Naive B cell (primary cell): ENCODE measurements at regions not wholly inside any gene's neighbourhood (a gene's known extent, or its start where the extent isn't known, plus 50 kb on each side); places are given as distances from the start of the nearest gene placed in this dataset.
"Not testable (repeated sequence)": the region's sequence is repeated elsewhere in the genome, so short reads cannot be mapped to it uniquely, and the experiment has no call there.

ENCODE experiments used
- ATAC-seq, 2 donors: fragments of 150-1000 bp; cut with Tn5 transposase; 2 replicates each; pipeline ENCODE4 v1.10.0; 2021; ENCODE audit warnings: low read depth in 2 of 2, mild to moderate bottlenecking in 2 of 2, moderate library complexity in 2 of 2
- DNase-seq: peaks from one replicate; pipeline ENCODE4 v3.0.0; 2022
- H3K27ac Mint-ChIP-seq, 6 donors: one replicate each; pipeline ENCODE4 v1.8.0; 2020 to 2022; ENCODE audit warnings: mild to moderate bottlenecking in 6 of 6, mixed read lengths in 6 of 6, moderate library complexity in 5 of 6, inconsistent platforms in 2 of 6
- H3K27me3 Mint-ChIP-seq, 3 donors: one replicate each; pipeline ENCODE4 v1.8.0; 2021 to 2022; ENCODE audit warnings: mixed read lengths in 3 of 3, mild to moderate bottlenecking in 1 of 3
- H3K36me3 Mint-ChIP-seq, 2 donors: one replicate each; pipeline ENCODE4 v1.8.0; 2020 to 2022; ENCODE audit warnings: mixed read lengths in 2 of 2, inconsistent platforms in 1 of 2, mild to moderate bottlenecking in 1 of 2
- H3K4me1 Mint-ChIP-seq, 3 donors: one replicate each; pipeline ENCODE4 v1.8.0; 2020 to 2022; ENCODE audit warnings: mixed read lengths in 3 of 3, inconsistent platforms in 1 of 3, mild to moderate bottlenecking in 1 of 3, moderate library complexity in 1 of 3
- H3K4me3 Mint-ChIP-seq, 8 donors: one replicate each; pipeline ENCODE4 v1.8.0; 2020 to 2022; ENCODE audit warnings: mild to moderate bottlenecking in 8 of 8, mixed read lengths in 8 of 8, moderate library complexity in 8 of 8, inconsistent platforms in 2 of 8
- H3K9me3 Mint-ChIP-seq, 7 donors: one replicate each; pipeline ENCODE4 v1.8.0; 2020 to 2022; ENCODE audit warnings: mixed read lengths in 7 of 7, mild to moderate bottlenecking in 5 of 7, inconsistent platforms in 2 of 7, moderate library complexity in 1 of 7

GRCh38 chr15:95134431-95135110, 903.2 kb downstream of the MCTP2 start:
- Mint-ChIP-seq H3K36me3 (no peaks in the 10 kb centered on the region), H3K9me3 (peaks cover 0 to 5% (median 2%) of the 10 kb centered on the region in 7 donors), H3K4me3 (no peak overlapping the region), H3K27ac (no peak overlapping the region), H3K4me1 (no peaks in the 10 kb centered on the region), H3K27me3 (peaks cover 0 to 4% (median 0%) of the 10 kb centered on the region in 3 donors)
- DNase-seq (no peak), ATAC-seq (no peak)

DNA sequence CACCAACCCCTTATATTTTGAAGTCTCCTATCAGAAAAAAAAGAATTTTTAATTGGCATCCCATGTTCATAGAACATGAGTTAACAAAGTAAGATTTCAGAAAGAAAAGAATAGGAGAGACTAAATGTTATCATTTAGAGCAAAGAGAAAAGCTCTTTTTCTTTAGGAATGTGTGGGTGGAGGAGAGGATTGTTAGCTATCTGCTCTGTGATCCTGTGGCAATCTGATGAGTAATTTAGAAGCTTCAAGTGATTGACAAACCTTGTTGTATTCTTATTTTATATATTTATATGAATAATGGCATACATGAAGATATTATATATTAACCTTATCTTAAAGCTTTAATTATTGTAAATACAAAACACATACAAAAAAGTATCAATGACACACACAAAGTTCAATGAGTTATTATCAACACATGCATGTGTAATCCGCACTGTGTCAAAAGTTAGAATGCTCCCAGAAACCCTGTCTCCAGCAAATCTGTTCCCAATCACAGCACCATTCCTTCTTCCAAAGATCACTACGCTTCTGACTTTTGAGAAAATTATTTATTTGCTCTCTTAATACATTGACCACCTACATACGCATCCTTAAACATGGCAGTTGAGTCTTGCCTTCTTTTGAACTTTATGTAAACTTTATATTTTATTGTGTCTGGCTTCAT, 907.4 kb downstream of the MCTP2 start:
- Mint-ChIP-seq H3K27me3 (no peaks in the 10 kb centered on the region), H3K27ac (no peak overlapping the region), H3K4me3 (no peak overlapping the region), H3K4me1 (no peaks in the 10 kb centered on the region), H3K36me3 (no peaks in the 10 kb centered on the region), H3K9me3 (peaks cover 0 to 4% (median 1%) of the 10 kb centered on the region in 7 donors)
- DNase-seq (no peak), ATAC-seq (no peak)

DNA sequence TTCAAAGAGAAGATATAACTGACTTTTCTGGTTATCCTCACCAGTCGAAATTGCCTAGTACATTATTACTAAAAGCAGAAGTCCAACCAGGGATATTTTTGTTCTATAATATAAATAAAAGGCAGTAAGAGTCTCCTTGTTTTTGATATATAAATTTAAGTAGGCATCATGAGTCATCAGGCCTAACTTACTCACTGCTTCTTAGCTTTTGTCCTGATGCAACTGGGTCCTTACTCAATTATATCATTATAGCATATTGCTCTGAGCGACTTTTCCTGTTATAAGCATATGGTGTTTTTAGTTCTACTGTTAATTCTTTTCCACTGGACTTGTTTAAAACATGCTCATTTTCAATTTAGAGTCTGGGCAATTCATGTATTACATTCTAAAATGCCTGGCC, 910.1 kb downstream of the MCTP2 start:
- ATAC-seq (no peak), DNase-seq (no peak)
- Mint-ChIP-seq H3K27ac (no peak overlapping the region), H3K36me3 (no peaks in the 10 kb centered on the region), H3K27me3 (no peaks in the 10 kb centered on the region), H3K4me1 (no peaks in the 10 kb centered on the region), H3K4me3 (no peak overlapping the region), H3K9me3 (peaks cover 0 to 5% (median 0%) of the 10 kb centered on the region in 7 donors)

DNA sequence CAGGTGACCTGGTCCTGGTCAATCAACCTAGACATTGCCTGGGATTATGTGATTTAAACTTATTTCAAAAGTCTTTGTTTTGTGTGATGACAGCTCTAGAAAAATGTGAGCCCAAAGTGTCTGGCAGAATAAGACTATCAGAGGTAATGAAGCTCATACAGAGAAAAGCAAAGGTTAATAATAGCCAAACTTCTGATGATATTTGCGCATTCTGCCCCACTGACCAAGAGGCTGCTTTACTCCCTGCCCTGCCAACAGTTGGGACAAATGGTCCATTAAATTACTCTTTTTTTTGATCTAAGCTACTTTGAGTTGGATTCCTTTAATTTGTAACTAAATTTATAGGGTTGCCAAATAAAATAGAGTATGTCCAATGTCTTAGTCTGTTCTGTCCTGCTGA, 911.2 kb downstream of the MCTP2 start:
- Mint-ChIP-seq H3K4me3 (no peak overlapping the region), H3K27me3 (no peaks in the 10 kb centered on the region), H3K4me1 (no peaks in the 10 kb centered on the region), H3K36me3 (no peaks in the 10 kb centered on the region), H3K9me3 (peaks cover 0 to 5% (median 0%) of the 10 kb centered on the region in 7 donors), H3K27ac (no peak overlapping the region)
- ATAC-seq, result no peak
- no peak for DNase-seq

GRCh38 chr15:95146481-95146880, 915.1 kb downstream of the MCTP2 start:
- H3K36me3 Mint-ChIP-seq, result no peaks in the 10 kb centered on the region
- no peak for DNase-seq
- H3K27ac Mint-ChIP-seq, result no peak overlapping the region
- peaks cover 0 to 6% (median 3%) of the 10 kb centered on the region in 7 donors for H3K9me3 Mint-ChIP-seq
- no peaks in the 10 kb centered on the region for H3K4me1 Mint-ChIP-seq
- H3K4me3 Mint-ChIP-seq, result no peak overlapping the region
- no peaks in the 10 kb centered on the region for H3K27me3 Mint-ChIP-seq
- ATAC-seq, result no peak

- H3K27ac Mint-ChIP-seq, result no peak overlapping the region
- H3K27me3 Mint-ChIP-seq, result no peaks in the 10 kb centered on the region
- no peaks in the 10 kb centered on the region for H3K36me3 Mint-ChIP-seq
- H3K4me3 Mint-ChIP-seq, result no peak overlapping the region
- peaks cover 0 to 13% (median 5%) of the 10 kb centered on the region in 7 donors for H3K9me3 Mint-ChIP-seq
- no peak for DNase-seq
- ATAC-seq, result no peak
- no peaks in the 10 kb centered on the region for H3K4me1 Mint-ChIP-seq
Measured at GRCh38 chr15:95148183-95148582, 916.8 kb downstream of the MCTP2 start.

- no peak for DNase-seq
- no peaks in the 10 kb centered on the region for H3K4me1 Mint-ChIP-seq
- no peak overlapping the region for H3K27ac Mint-ChIP-seq
- ATAC-seq, result no peak
- H3K36me3 Mint-ChIP-seq, result no peaks in the 10 kb centered on the region
- no peak overlapping the region for H3K4me3 Mint-ChIP-seq
- H3K27me3 Mint-ChIP-seq, result no peaks in the 10 kb centered on the region
- H3K9me3 Mint-ChIP-seq, result peaks cover 3 to 22% (median 10%) of the 10 kb centered on the region in 7 donors
Measured at GRCh38 chr15:95149036-95149435, 917.7 kb downstream of the MCTP2 start.

- DNase-seq, result no peak
- Mint-ChIP-seq H3K27ac (no peak overlapping the region), H3K27me3 (no peaks in the 10 kb centered on the region)
Measured at GRCh38 chr15:95149771-95150170, 918.4 kb downstream of the MCTP2 start.

GRCh38 chr15:95150466-95150865, 919.1 kb downstream of the MCTP2 start:
- Mint-ChIP-seq H3K27me3 (no peaks in the 10 kb centered on the region), H3K36me3 (no peaks in the 10 kb centered on the region), H3K4me3 (no peak overlapping the region), H3K9me3 (peaks cover 3 to 23% (median 9%) of the 10 kb centered on the region in 7 donors), H3K4me1 (no peaks in the 10 kb centered on the region), H3K27ac (no peak overlapping the region)
- DNase-seq, result no peak
- ATAC-seq, result no peak

More at GRCh38 chr15:95149771-95150170, 918.4 kb downstream of the MCTP2 start:
- Mint-ChIP-seq H3K4me3 (no peak overlapping the region), H3K36me3 (no peaks in the 10 kb centered on the region), H3K4me1 (no peaks in the 10 kb centered on the region), H3K9me3 (peaks cover 3 to 23% (median 7%) of the 10 kb centered on the region in 7 donors)
- ATAC-seq, result no peak

- Mint-ChIP-seq H3K9me3 (peaks cover 7 to 35% (median 13%) of the 10 kb centered on the region in 7 donors), H3K36me3 (no peaks in the 10 kb centered on the region), H3K4me3 (no peak overlapping the region), H3K27ac (no peak overlapping the region), H3K4me1 (no peaks in the 10 kb centered on the region), H3K27me3 (no peaks in the 10 kb centered on the region)
- ATAC-seq (no peak), DNase-seq (no peak)
Measured at GRCh38 chr15:95152741-95153140, 921.4 kb downstream of the MCTP2 start.

DNA sequence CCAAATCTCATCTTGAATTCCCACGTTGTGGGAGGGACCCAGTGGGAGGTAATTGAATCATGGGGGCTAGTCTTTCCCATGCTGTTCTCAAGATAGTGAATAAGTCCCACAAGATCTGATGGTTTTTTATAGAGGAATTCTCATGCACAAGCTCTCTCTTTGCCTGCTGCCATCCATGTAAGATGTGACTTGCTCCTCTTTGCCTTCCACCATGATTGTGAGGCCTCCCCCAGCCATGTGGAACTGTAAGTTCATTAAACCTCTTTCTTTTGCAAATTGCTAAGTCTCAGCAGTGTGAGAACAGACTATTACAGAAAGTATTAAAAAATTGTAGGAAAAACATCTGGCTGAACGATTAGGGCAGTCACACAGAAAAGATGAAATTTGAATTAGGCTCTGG, 921.8 kb downstream of the MCTP2 start:
- not testable (repeated sequence) for DNase-seq, H3K4me1 Mint-ChIP-seq, ATAC-seq, H3K4me3 Mint-ChIP-seq, H3K36me3 Mint-ChIP-seq, H3K27me3 Mint-ChIP-seq, H3K27ac Mint-ChIP-seq
- peaks cover 7 to 35% (median 12%) of the 10 kb centered on the region in 7 donors for H3K9me3 Mint-ChIP-seq

DNA sequence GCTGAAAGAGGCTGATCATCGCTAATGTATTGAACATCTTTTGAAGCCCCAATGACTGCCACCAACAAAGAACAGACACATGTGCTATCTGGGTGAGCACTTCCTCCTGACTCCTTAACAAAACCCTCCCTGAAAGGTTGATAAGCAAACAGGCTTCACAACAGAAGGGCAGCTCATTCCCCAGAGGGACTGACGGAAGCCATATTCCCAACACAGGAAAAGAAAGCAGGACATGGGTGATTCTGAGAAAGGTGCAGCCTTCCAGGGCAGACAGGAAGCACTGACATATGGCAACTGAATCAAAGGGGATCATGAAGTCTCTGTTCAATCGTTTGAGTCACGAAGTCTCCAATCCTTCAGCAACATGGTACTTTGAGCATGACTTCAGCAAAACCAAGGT, 929.0 kb downstream of the MCTP2 start:
- no peak for ATAC-seq
- Mint-ChIP-seq H3K27ac (no peak overlapping the region), H3K36me3 (no peaks in the 10 kb centered on the region), H3K4me1 (no peaks in the 10 kb centered on the region), H3K27me3 (no peaks in the 10 kb centered on the region), H3K4me3 (no peak overlapping the region), H3K9me3 (peaks cover 2 to 21% (median 6%) of the 10 kb centered on the region in 7 donors)
- DNase-seq, result no peak

- Mint-ChIP-seq H3K27me3 (peaks cover 0 to 1% (median 0%) of the 10 kb centered on the region in 3 donors), H3K4me3 (no peak overlapping the region), H3K4me1 (no peaks in the 10 kb centered on the region), H3K36me3 (no peaks in the 10 kb centered on the region), H3K9me3 (peaks cover 0 to 17% (median 4%) of the 10 kb centered on the region in 7 donors), H3K27ac (no peak overlapping the region)
- ATAC-seq (no peak), DNase-seq (no peak)
Measured at GRCh38 chr15:95162069-95162468, 930.7 kb downstream of the MCTP2 start.

DNA sequence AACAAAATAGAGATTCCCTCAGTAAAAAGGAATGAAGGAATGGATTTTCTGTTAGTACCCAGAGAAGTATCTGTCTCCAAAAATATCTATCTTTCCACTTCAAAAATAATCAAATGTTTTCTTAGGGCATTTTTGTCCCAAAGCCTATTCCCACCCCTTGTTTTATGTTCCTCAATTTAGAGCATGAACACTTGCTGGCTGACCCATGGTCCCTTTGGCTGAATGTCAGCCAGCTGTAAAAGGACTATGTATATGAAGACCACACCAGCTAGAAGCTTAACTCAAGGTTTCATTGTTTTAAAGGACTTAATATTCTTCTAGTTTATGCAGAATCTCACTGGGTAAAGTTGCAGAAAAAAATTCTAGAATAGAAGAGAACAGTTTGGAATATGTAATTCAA, 931.2 kb downstream of the MCTP2 start:
- no peak overlapping the region for H3K4me3 Mint-ChIP-seq
- H3K36me3 Mint-ChIP-seq, result no peaks in the 10 kb centered on the region
- peaks cover 0 to 14% (median 4%) of the 10 kb centered on the region in 7 donors for H3K9me3 Mint-ChIP-seq
- no peaks in the 10 kb centered on the region for H3K4me1 Mint-ChIP-seq
- H3K27ac Mint-ChIP-seq, result no peak overlapping the region
- ATAC-seq (no peak), DNase-seq (no peak)
- H3K27me3 Mint-ChIP-seq, result peaks cover 0 to 4% (median 0%) of the 10 kb centered on the region in 3 donors
